ENCODE measurements at regions not wholly inside any gene's neighbourhood (a gene's known extent, or its start where the extent isn't known, plus 50 kb on each side); places are given as distances from the start of the nearest gene placed in this dataset.

GRCh38 chr2:235230821-235231601 lies 262.8 kb upstream of the AGAP1 start:
- no peak overlapping the region for H3K4me3 ChIP-seq (ENCODE audit: low read depth, low read length)
- no peak for DNase-seq (ENCODE audit: low read depth)
- TF ChIP-seq CTCF (IDR thresholded peaks at IDR 0.05; ENCODE audit: insufficient read depth, low read depth, low read length, missing control alignments): no peak

GRCh38 chr2:235232449-235233433 lies 261.1 kb upstream of the AGAP1 start:
- no peak overlapping the region for H3K4me3 ChIP-seq (ENCODE audit: low read depth, low read length)
- DNase-seq (ENCODE audit: low read depth): no peak
- no peak for TF ChIP-seq CTCF (IDR thresholded peaks at IDR 0.05; ENCODE audit: insufficient read depth, low read depth, low read length, missing control alignments)

GRCh38 chr2:235234736-235235135 lies 259.1 kb upstream of the AGAP1 start:
- DNase-seq (ENCODE audit: low read depth): no peak
- TF ChIP-seq CTCF (IDR thresholded peaks at IDR 0.05; ENCODE audit: insufficient read depth, low read depth, low read length, missing control alignments): no peak

GRCh38 chr2:235235977-235236767 lies 257.7 kb upstream of the AGAP1 start:
- DNase-seq (ENCODE audit: low read depth): no peak
- H3K4me3 ChIP-seq (ENCODE audit: low read depth, low read length): no peak overlapping the region
- no peak for TF ChIP-seq CTCF (IDR thresholded peaks at IDR 0.05; ENCODE audit: insufficient read depth, low read depth, low read length, missing control alignments)

More at GRCh38 chr2:235234736-235235135, 259.1 kb upstream of the AGAP1 start:
- H3K4me3 ChIP-seq (ENCODE audit: low read depth, low read length): no peak overlapping the region

GRCh38 chr2:235238537-235238936 lies 255.3 kb upstream of the AGAP1 start:
- no peak for DNase-seq (ENCODE audit: low read depth)
- no peak overlapping the region for H3K4me3 ChIP-seq (ENCODE audit: low read depth, low read length)
- no peak for TF ChIP-seq CTCF (IDR thresholded peaks at IDR 0.05; ENCODE audit: insufficient read depth, low read depth, low read length, missing control alignments)

- no peak for TF ChIP-seq CTCF (IDR thresholded peaks at IDR 0.05; ENCODE audit: insufficient read depth, low read depth, low read length, missing control alignments)
- no peak for DNase-seq (ENCODE audit: low read depth)
- H3K4me3 ChIP-seq (ENCODE audit: low read depth, low read length): no peak overlapping the region
These were observed 253.3 kb upstream of the AGAP1 start for GRCh38 chr2:235240574-235240973.
